Uterus (tissue), 3 donors: ENCODE measurements at regions not wholly inside any gene's neighbourhood (a gene's known extent, or its start where the extent isn't known, plus 50 kb on each side); places are given as distances from the start of the nearest gene placed in this dataset.

Experiments
- DNase-seq, 2 donors: peaks; one replicate each; pipeline ENCODE4 v3.0.0-alpha.2; 2019 to 2020
- H3K27ac ChIP-seq, 2 donors: fragments of 200-600 bp; sonication (generic); 1 replicate in 1 of 2; 2 replicates in 1 of 2; pipeline ENCODE4 v1.5.1; 2016 to 2018
- H3K27me3 ChIP-seq, 2 donors: fragments of 200-600 bp; sonication (generic); one replicate each; pipeline ENCODE4 v1.5.1; 2018 to 2019; ENCODE audit warnings: control low read depth in 1 of 2
- H3K36me3 ChIP-seq, 2 donors: fragments of 200-600 bp; sonication (generic); one replicate each; pipeline ENCODE4 v1.5.1; 2019; ENCODE audit warnings: control low read depth in 1 of 2
- H3K4me1 ChIP-seq, 2 donors: fragments of 200-600 bp; sonication (generic); one replicate each; pipeline ENCODE4 v1.5.1; 2018 to 2019; ENCODE audit warnings: control low read depth in 1 of 2
- H3K4me3 ChIP-seq, 2 donors: fragments of 200-600 bp; sonication (generic); 1 replicate in 1 of 2; 2 replicates in 1 of 2; pipeline ENCODE4 v1.5.1; 2018 to 2019; ENCODE audit warnings: mild to moderate bottlenecking in 1 of 2
- H3K9me3 ChIP-seq, 2 donors: fragments of 200-600 bp; sonication (generic); one replicate each; pipeline ENCODE4 v1.5.1; 2019; ENCODE audit warnings: control low read depth in 1 of 2
- CTCF ChIP-seq, 4 experiments: fragments of 200-600 bp in 2 of 4; fragments of 450-650 bp in 2 of 4; sonication (generic) in 2 of 4; IDR thresholded peaks; one replicate each; pipeline ENCODE4 v1.5.1; 2016 to 2019; ENCODE audit warnings: antibody characterized with exemption in 4 of 4, mild to moderate bottlenecking in 2 of 4, moderate library complexity in 1 of 4
- POLR2A ChIP-seq, 2 donors: fragments of 450-650 bp; IDR thresholded peaks; one replicate each; pipeline ENCODE4 v1.6.1; 2016; ENCODE audit warnings: antibody characterized with exemption in 2 of 2, mild to moderate bottlenecking in 1 of 2, moderate library complexity in 1 of 2
- intact Hi-C: fragments of 100-400 bp; cut with DNase I; formaldehyde crosslinking; loops from one replicate; pipeline ENCODE4 v1.15.1; 2023; ENCODE audit warnings: low total_unique reads
- donor health status: DM: yes; HTN: yes; CAD: no.

GRCh38 chr5:103454770-103455169 is 107.8 kb downstream of the NUDT12 start:
- no peak overlapping the region for H3K27ac ChIP-seq
- no peak for DNase-seq
- H3K4me1 ChIP-seq: no peaks in the 10 kb centered on the region
- H3K4me3 ChIP-seq: no peak overlapping the region
- H3K9me3 ChIP-seq: no peaks in the 10 kb centered on the region
- no peaks in the 10 kb centered on the region for H3K27me3 ChIP-seq
- no peaks in the 10 kb centered on the region for H3K36me3 ChIP-seq
- no peak for TF ChIP-seq CTCF (IDR thresholded peaks at IDR 0.05)
- TF ChIP-seq POLR2A (IDR thresholded peaks at IDR 0.05): no peak
- intact Hi-C loops: no loop called here

- H3K27ac ChIP-seq: no peak overlapping the region
- no peak for TF ChIP-seq POLR2A (IDR thresholded peaks at IDR 0.05)
- no peak for TF ChIP-seq CTCF (IDR thresholded peaks at IDR 0.05)
- no peaks in the 10 kb centered on the region for H3K36me3 ChIP-seq
- H3K4me3 ChIP-seq: no peak overlapping the region
- no peak for DNase-seq
- H3K27me3 ChIP-seq: no peaks in the 10 kb centered on the region
- intact Hi-C loops: no loop called here
- no peaks in the 10 kb centered on the region for H3K4me1 ChIP-seq
- H3K9me3 ChIP-seq: no peaks in the 10 kb centered on the region
These were observed 109.9 kb downstream of the NUDT12 start for GRCh38 chr5:103452666-103453065.

GRCh38 chr5:103452089-103452488 is 110.5 kb downstream of the NUDT12 start:
- H3K4me3 ChIP-seq: no peak overlapping the region
- H3K27ac ChIP-seq: no peak overlapping the region
- H3K36me3 ChIP-seq: no peaks in the 10 kb centered on the region
- H3K9me3 ChIP-seq: no peaks in the 10 kb centered on the region
- intact Hi-C loops: no loop called here
- no peaks in the 10 kb centered on the region for H3K4me1 ChIP-seq
- H3K27me3 ChIP-seq: no peaks in the 10 kb centered on the region
- DNase-seq: no peak
- no peak for TF ChIP-seq POLR2A (IDR thresholded peaks at IDR 0.05)
- TF ChIP-seq CTCF (IDR thresholded peaks at IDR 0.05): no peak

- no peak for TF ChIP-seq POLR2A (IDR thresholded peaks at IDR 0.05)
- no peak for TF ChIP-seq CTCF (IDR thresholded peaks at IDR 0.05)
These were observed 111.3 kb downstream of the NUDT12 start for GRCh38 chr5:103451261-103451660.

GRCh38 chr5:103450333-103451061 is 112.1 kb downstream of the NUDT12 start:
- H3K4me3 ChIP-seq: no peak overlapping the region
- intact Hi-C loops: no loop called here
- no peaks in the 10 kb centered on the region for H3K9me3 ChIP-seq
- no peaks in the 10 kb centered on the region for H3K27me3 ChIP-seq
- no peaks in the 10 kb centered on the region for H3K36me3 ChIP-seq
- no peak for DNase-seq
- no peak overlapping the region for H3K27ac ChIP-seq
- no peaks in the 10 kb centered on the region for H3K4me1 ChIP-seq
- TF ChIP-seq POLR2A (IDR thresholded peaks at IDR 0.05) (no peak), CTCF (IDR thresholded peaks at IDR 0.05) (no peak)

More at GRCh38 chr5:103451261-103451660, 111.3 kb downstream of the NUDT12 start:
- Histone ChIP-seq H3K36me3 (no peaks in the 10 kb centered on the region), H3K9me3 (no peaks in the 10 kb centered on the region), H3K4me3 (no peak overlapping the region), H3K27me3 (no peaks in the 10 kb centered on the region), H3K4me1 (no peaks in the 10 kb centered on the region), H3K27ac (no peak overlapping the region)
- DNase-seq: no peak
- intact Hi-C loops: no loop called here
